HL-60 (cell line): ENCODE measurements at regions not wholly inside any gene's neighbourhood (a gene's known extent, or its start where the extent isn't known, plus 50 kb on each side); places are given as distances from the start of the nearest gene placed in this dataset.

ENCODE experiments used
- DNase-seq, 2 experiments: peaks; one replicate each; pipeline ENCODE4 v3.0.0-alpha.2; 2010 to 2020; ENCODE audit warnings: low read depth in 1 of 2, low spot score in 1 of 2
- H3K27ac ChIP-seq: fragments of 250-450 bp; sonication (Bioruptor Pico); replicated peaks from 2 replicates; pipeline ENCODE4 v1.5.1; 2020; ENCODE audit warnings: mild to moderate bottlenecking, moderate library complexity
- H3K27me3 ChIP-seq: fragments of 250-450 bp; sonication (Bioruptor Pico); 2 replicates; pipeline ENCODE4 v1.5.1; 2021; ENCODE audit warnings: mild to moderate bottlenecking, moderate library complexity; ENCODE audit not compliant: insufficient read depth, poor library complexity, severe bottlenecking
- H3K4me3 ChIP-seq: replicated peaks from 2 replicates; pipeline ENCODE4 v1.5.1; 2011; ENCODE audit warnings: mild to moderate bottlenecking, control low read depth, low read length; ENCODE audit not compliant: insufficient read depth
- CTCF ChIP-seq: IDR thresholded peaks from one replicate; pipeline ENCODE4 v1.5.1; 2011; ENCODE audit warnings: low read length, control low read depth, inconsistent platforms; ENCODE audit not compliant: insufficient read depth
- GABPA ChIP-seq: IDR thresholded peaks from 2 replicates; pipeline ENCODE4 v1.6.1; 2012; ENCODE audit warnings: low read depth
- POLR2AphosphoS5 ChIP-seq: IDR thresholded peaks from 2 replicates; pipeline ENCODE4 v1.6.1; 2012; ENCODE audit warnings: low read depth
- REST ChIP-seq: IDR thresholded peaks from 2 replicates; pipeline ENCODE4 v1.6.1; 2012; ENCODE audit warnings: low read depth; ENCODE audit not compliant: insufficient replicate concordance
- SPI1 ChIP-seq: IDR thresholded peaks from 2 replicates; pipeline ENCODE4 v1.6.1; 2012; ENCODE audit warnings: low read depth, mild to moderate bottlenecking, borderline replicate concordance

- Histone ChIP-seq H3K27ac (no peak overlapping the region), H3K4me3 (no peak overlapping the region), H3K27me3 (no peaks in the 10 kb centered on the region)
- no peak for DNase-seq
- TF ChIP-seq SPI1 (no peak), CTCF (no peak), POLR2AphosphoS5 (no peak), REST (no peak), GABPA (no peak)
Measured at GRCh38 chr3:80556763-80557162, 789.0 kb upstream of the ROBO1 start.

- Histone ChIP-seq H3K27me3 (no peaks in the 10 kb centered on the region), H3K27ac (no peak overlapping the region), H3K4me3 (no peak overlapping the region)
- no peak for TF ChIP-seq SPI1
- TF ChIP-seq REST = no peak
- no peak for TF ChIP-seq POLR2AphosphoS5
- no peak for TF ChIP-seq CTCF
- TF ChIP-seq GABPA = no peak
- DNase-seq = no peak
Measured at GRCh38 chr3:80554304-80554703, 786.5 kb upstream of the ROBO1 start.

GRCh38 chr3:80553211-80553610 lies 785.4 kb upstream of the ROBO1 start:
- no peaks in the 10 kb centered on the region for H3K27me3 ChIP-seq
- no peak overlapping the region for H3K27ac ChIP-seq
- no peak for DNase-seq
- H3K4me3 ChIP-seq = no peak overlapping the region
- no peak for TF ChIP-seq CTCF
- TF ChIP-seq REST = no peak
- TF ChIP-seq GABPA = no peak
- no peak for TF ChIP-seq POLR2AphosphoS5
- TF ChIP-seq SPI1 = no peak
